SK-N-MC (cell line): ENCODE measurements at regions not wholly inside any gene's neighbourhood (a gene's known extent, or its start where the extent isn't known, plus 50 kb on each side); places are given as distances from the start of the nearest gene placed in this dataset.

Source experiments
- EZH2 ChIP-seq: fragments of 200-600 bp; sonication (generic); IDR thresholded peaks from one replicate; pipeline ENCODE4 v1.6.1; 2017; ENCODE audit warnings: antibody characterized with exemption
- FOXP2 ChIP-seq: optimal IDR thresholded peaks from 2 replicates; pipeline ENCODE3; 2011; ENCODE audit warnings: mild to moderate bottlenecking, moderate library complexity; ENCODE audit not compliant: insufficient read depth; ENCODE audit errors: extremely low read length, control extremely low read depth
- POLR2AphosphoS5 ChIP-seq: IDR thresholded peaks from 2 replicates; pipeline ENCODE4 v1.6.1; 2012; ENCODE audit warnings: mild to moderate bottlenecking, low read depth, low read length, borderline replicate concordance

DNA sequence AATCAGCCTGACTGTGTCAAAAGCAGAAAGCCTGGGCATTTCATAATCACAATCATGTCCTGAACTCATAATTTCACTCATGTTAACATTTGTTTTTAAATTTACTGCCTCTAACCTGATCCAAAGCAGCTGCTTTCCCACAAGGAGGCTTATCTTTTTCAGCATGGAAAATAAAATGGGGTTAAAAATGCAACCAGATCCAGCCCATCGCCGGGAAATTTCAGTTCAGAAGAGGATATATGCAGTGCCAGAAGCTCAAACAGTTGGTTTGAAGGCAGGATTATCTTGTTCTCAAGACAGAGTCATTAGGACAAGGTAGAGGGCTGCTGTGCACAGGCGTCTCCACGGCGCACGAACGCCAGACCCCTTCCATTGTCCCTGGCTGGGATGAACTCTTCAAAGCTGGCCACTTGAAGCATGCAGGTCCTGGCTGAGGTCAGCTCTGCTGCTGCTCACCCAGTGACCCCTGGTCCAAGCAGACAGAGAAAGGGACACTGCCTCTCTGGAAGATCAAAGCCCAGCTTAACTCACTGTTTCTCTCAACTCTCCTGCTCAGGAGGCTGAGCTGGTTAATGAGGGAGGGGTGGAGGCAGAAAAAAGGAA lies 191.1 kb upstream of the HEY2 start:
- TF ChIP-seq POLR2AphosphoS5 (no peak), EZH2 (no peak), FOXP2 (no peak)
